ENCODE measurements at regions not wholly inside any gene's neighbourhood (a gene's known extent, or its start where the extent isn't known, plus 50 kb on each side); places are given as distances from the start of the nearest gene placed in this dataset.

GRCh38 chr14:105929327-105930081 lies 403.1 kb downstream of the TMEM121 start:
- Histone ChIP-seq H3K79me1 (ENCODE audit: low read depth, low read length) (no peaks in the 10 kb centered on the region), H3K56ac (replicated peaks; ENCODE audit: insufficient read length, low read depth, low read length) (no peak overlapping the region), H3K27me3 (replicated peaks in 1 of 4; ENCODE audit: control insufficient read depth in 3 of 4, extremely low read depth in 1 of 4, insufficient read depth in 3 of 4, low read length in 3 of 4) (no peaks in the 10 kb centered on the region), H3K4ac (replicated peaks; ENCODE audit: insufficient read length, low read depth, low read length) (no peak overlapping the region), H2AFZ (ENCODE audit: low read length) (no peak overlapping the region), H3K36me3 (ENCODE audit: control insufficient read depth in 2 of 4, insufficient read depth in 4 of 4, low read length in 3 of 4) (no peaks in the 10 kb centered on the region), H3K27ac (ENCODE audit: low read depth, low read length) (no peak overlapping the region), H3K4me3 (ENCODE audit: extremely low read depth in 1 of 4, insufficient read depth in 2 of 4, low read depth in 3 of 4, low read length in 4 of 4) (no peak overlapping the region), H2BK12ac (ENCODE audit: low read depth, low read length) (no peak overlapping the region), H3K79me2 (ENCODE audit: control insufficient read depth in 1 of 2, insufficient read depth in 2 of 2, low read length in 2 of 2) (no peaks in the 10 kb centered on the region), H2AK5ac (ENCODE audit: low read depth, low read length) (no peak overlapping the region), H4K8ac (ENCODE audit: extremely low read depth, insufficient read depth, low read length) (no peak overlapping the region), H2BK120ac (replicated peaks; ENCODE audit: low read depth, low read length) (no peak overlapping the region), H3K4me1 (replicated peaks in 1 of 4; ENCODE audit: control insufficient read depth in 3 of 4, insufficient read depth in 4 of 4, low read length in 3 of 4) (no peaks in the 10 kb centered on the region), H4K20me1 (replicated peaks in 1 of 2; ENCODE audit: control insufficient read depth in 1 of 2, insufficient read depth in 2 of 2, low read length in 2 of 2) (no peaks in the 10 kb centered on the region), H3K23ac (ENCODE audit: insufficient read length) (no peak overlapping the region), H3K18ac (ENCODE audit: extremely low read depth, low read length) (no peak overlapping the region), H3K23me2 (ENCODE audit: low read depth, low read length) (no peaks in the 10 kb centered on the region), H3K14ac (ENCODE audit: insufficient read length) (no peak overlapping the region), H3K9me3 (ENCODE audit: insufficient read depth in 2 of 2, low read depth in 1 of 2, low read length in 1 of 2) (peaks cover 54 to 90% of the 10 kb centered on the region in 2 experiments), H3K9ac (replicated peaks in 1 of 4; ENCODE audit: extremely low read depth in 1 of 4, low read depth in 3 of 4, low read length in 3 of 4) (no peak overlapping the region), H2BK15ac (ENCODE audit: low read length) (no peak overlapping the region), H2BK5ac (ENCODE audit: low read depth, low read length) (no peak overlapping the region), H2BK20ac (ENCODE audit: low read length) (no peak overlapping the region), H4K5ac (ENCODE audit: insufficient read length, low read depth, low read length) (no peak overlapping the region), H3K4me2 (ENCODE audit: insufficient read depth in 1 of 2, low read depth in 2 of 2, low read length in 2 of 2) (no peak overlapping the region), H4K91ac (replicated peaks; ENCODE audit: insufficient read length, low read length) (no peak overlapping the region)
- no peak for FAIRE-seq
- CTCF ChIA-PET (ENCODE audit: partially characterized antibody) = no interaction called here
- 90% methylated on average over 13 of the region's 14 CpGs; no CpG with 5 or more reads in 1 of the 2 experiments for WGBS, 2 experiments (ENCODE audit: extremely low coverage in 1 of 2, insufficient coverage in 1 of 2, insufficient read length in 1 of 2, insufficient replicate concordance in 2 of 2, low coverage in 1 of 2, low lambda C conversion rate in 2 of 2, missing lambda C conversion rate in 1 of 2)
- DNase-seq (ENCODE audit: low read depth in 1 of 2, low spot score in 2 of 2) = no peak
- TF ChIP-seq SUZ12 (IDR thresholded peaks at IDR 0.05; ENCODE audit: low read length) = no peak
- no peak for TF ChIP-seq KDM4A (IDR thresholded peaks at IDR 0.05; ENCODE audit: low read depth, low read length, severe bottlenecking)
- TF ChIP-seq SIX5 (IDR thresholded peaks at IDR 0.05; ENCODE audit: low read depth, low read length) = no peak
- TF ChIP-seq TCF12 (IDR thresholded peaks at IDR 0.05; ENCODE audit: low read depth, low read length) = no peak
- no peak for TF ChIP-seq POLR2A (IDR thresholded peaks at IDR 0.05; ENCODE audit: control extremely low read depth in 1 of 2, low read depth in 2 of 2, low read length in 2 of 2)
- TF ChIP-seq POLR2AphosphoS5 (IDR thresholded peaks at IDR 0.05; ENCODE audit: low read depth, low read length) = no peak
- TF ChIP-seq ASH2L (IDR thresholded peaks at IDR 0.05; ENCODE audit: low read length) = no peak
- TF ChIP-seq JUN (IDR thresholded peaks at IDR 0.05; ENCODE audit: low read depth, low read length) = no peak
- no peak for TF ChIP-seq CBX5 (IDR thresholded peaks at IDR 0.05; ENCODE audit: low read depth, low read length)
- POLR2A ChIA-PET (ENCODE audit: partially characterized antibody) = no interaction called here

All from H1 (cell line).